ENCODE measurements at regions not wholly inside any gene's neighbourhood (a gene's known extent, or its start where the extent isn't known, plus 50 kb on each side); places are given as distances from the start of the nearest gene placed in this dataset.

DNA sequence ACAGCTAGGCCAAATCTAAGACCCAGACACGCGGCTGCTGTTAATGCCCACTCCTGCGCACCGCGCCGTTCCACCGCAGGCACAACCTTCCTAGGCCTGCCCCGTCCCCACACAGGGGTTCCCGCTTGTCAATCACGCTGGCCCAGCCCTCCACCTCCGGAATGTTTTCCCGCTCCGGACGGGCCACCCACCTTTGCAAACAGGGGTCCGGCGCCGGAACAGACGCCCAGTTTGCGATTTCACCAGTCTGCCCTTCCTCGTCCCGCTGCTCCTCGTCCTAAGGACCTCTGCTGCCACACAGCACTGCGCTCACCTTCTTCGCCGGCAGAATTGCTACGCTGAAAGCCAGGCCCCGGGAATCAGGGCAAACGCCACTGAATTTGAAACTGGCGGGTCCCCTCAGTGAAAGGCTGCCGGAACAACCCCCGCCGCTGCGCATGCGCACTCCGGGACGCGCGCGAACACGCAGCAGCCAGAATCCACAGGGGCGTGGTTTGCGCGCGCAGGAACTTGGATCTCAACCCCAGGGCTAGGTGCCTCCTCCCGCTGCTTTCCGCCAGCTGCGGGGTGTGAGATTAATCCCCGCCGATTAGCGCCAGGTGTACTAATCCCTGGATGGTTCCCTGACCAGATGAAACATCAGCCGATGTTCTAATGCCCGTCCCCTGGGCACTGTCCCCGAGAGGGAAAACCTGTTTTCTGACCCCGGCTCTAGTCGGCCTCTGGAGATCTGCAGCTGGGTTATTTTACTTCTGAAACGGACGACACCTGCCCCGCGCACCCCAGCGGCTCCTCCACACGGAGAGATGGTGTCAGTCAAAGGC lies 159.7 kb downstream of the KLRB1 start (continued):
- TF ChIP-seq, protein P1, sequence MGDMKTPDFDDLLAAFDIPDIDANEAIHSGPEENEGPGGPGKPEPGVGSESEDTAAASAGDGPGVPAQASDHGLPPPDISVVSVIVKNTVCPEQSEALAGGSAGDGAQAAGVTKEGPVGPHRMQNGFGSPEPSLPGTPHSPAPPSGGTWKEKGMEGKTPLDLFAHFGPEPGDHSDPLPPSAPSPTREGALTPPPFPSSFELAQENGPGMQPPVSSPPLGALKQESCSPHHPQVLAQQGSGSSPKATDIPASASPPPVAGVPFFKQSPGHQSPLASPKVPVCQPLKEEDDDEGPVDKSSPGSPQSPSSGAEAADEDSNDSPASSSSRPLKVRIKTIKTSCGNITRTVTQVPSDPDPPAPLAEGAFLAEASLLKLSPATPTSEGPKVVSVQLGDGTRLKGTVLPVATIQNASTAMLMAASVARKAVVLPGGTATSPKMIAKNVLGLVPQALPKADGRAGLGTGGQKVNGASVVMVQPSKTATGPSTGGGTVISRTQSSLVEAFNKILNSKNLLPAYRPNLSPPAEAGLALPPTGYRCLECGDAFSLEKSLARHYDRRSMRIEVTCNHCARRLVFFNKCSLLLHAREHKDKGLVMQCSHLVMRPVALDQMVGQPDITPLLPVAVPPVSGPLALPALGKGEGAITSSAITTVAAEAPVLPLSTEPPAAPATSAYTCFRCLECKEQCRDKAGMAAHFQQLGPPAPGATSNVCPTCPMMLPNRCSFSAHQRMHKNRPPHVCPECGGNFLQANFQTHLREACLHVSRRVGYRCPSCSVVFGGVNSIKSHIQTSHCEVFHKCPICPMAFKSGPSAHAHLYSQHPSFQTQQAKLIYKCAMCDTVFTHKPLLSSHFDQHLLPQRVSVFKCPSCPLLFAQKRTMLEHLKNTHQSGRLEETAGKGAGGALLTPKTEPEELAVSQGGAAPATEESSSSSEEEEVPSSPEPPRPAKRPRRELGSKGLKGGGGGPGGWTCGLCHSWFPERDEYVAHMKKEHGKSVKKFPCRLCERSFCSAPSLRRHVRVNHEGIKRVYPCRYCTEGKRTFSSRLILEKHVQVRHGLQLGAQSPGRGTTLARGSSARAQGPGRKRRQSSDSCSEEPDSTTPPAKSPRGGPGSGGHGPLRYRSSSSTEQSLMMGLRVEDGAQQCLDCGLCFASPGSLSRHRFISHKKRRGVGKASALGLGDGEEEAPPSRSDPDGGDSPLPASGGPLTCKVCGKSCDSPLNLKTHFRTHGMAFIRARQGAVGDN (CRISPR knock-in tag; IDR thresholded peaks at IDR 0.05), result peak; percentile 64
- TF ChIP-seq, protein P2, sequence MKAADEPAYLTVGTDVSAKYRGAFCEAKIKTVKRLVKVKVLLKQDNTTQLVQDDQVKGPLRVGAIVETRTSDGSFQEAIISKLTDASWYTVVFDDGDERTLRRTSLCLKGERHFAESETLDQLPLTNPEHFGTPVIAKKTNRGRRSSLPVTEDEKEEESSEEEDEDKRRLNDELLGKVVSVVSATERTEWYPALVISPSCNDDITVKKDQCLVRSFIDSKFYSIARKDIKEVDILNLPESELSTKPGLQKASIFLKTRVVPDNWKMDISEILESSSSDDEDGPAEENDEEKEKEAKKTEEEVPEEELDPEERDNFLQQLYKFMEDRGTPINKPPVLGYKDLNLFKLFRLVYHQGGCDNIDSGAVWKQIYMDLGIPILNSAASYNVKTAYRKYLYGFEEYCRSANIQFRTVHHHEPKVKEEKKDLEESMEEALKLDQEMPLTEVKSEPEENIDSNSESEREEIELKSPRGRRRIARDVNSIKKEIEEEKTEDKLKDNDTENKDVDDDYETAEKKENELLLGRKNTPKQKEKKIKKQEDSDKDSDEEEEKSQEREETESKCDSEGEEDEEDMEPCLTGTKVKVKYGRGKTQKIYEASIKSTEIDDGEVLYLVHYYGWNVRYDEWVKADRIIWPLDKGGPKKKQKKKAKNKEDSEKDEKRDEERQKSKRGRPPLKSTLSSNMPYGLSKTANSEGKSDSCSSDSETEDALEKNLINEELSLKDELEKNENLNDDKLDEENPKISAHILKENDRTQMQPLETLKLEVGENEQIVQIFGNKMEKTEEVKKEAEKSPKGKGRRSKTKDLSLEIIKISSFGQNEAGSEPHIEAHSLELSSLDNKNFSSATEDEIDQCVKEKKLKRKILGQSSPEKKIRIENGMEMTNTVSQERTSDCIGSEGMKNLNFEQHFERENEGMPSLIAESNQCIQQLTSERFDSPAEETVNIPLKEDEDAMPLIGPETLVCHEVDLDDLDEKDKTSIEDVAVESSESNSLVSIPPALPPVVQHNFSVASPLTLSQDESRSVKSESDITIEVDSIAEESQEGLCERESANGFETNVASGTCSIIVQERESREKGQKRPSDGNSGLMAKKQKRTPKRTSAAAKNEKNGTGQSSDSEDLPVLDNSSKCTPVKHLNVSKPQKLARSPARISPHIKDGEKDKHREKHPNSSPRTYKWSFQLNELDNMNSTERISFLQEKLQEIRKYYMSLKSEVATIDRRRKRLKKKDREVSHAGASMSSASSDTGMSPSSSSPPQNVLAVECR (CRISPR knock-in tag; IDR thresholded peaks at IDR 0.05; ENCODE audit: borderline replicate concordance), result peak; percentile 79; the same call in 1 of the 2 replicates
- peak; percentile 78 for TF ChIP-seq MYC (CRISPR knock-in tag; IDR thresholded peaks at IDR 0.05; ENCODE audit: borderline replicate concordance)
- TF ChIP-seq, protein P3, sequence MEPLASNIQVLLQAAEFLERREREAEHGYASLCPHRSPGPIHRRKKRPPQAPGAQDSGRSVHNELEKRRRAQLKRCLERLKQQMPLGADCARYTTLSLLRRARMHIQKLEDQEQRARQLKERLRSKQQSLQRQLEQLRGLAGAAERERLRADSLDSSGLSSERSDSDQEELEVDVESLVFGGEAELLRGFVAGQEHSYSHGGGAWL (CRISPR knock-in tag; IDR thresholded peaks at IDR 0.05), result peak; percentile 48; the same call in 1 of the 2 replicates
- TF ChIP-seq ZNF772 (CRISPR knock-in tag; IDR thresholded peaks at IDR 0.05), result 0 out of 2 replicates have a peak, but pooled peaks have one; percentile 17
- 0 out of 2 replicates have a peak, but pooled peaks have one; percentile 59 for TF ChIP-seq KDM5A (IDR thresholded peaks at IDR 0.05; ENCODE audit: borderline replicate concordance, low read length)
- 0 out of 2 replicates have a peak, but pooled peaks have one; percentile 58 for TF ChIP-seq SPEN (CRISPR knock-in tag; IDR thresholded peaks at IDR 0.05; ENCODE audit: low read depth)
- peak; percentile 61; the same call in 1 of the 2 replicates for TF ChIP-seq ZNF160 (CRISPR knock-in tag; IDR thresholded peaks at IDR 0.05)
- TF ChIP-seq, protein P4, sequence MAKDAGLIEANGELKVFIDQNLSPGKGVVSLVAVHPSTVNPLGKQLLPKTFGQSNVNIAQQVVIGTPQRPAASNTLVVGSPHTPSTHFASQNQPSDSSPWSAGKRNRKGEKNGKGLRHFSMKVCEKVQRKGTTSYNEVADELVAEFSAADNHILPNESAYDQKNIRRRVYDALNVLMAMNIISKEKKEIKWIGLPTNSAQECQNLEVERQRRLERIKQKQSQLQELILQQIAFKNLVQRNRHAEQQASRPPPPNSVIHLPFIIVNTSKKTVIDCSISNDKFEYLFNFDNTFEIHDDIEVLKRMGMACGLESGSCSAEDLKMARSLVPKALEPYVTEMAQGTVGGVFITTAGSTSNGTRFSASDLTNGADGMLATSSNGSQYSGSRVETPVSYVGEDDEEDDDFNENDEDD (CRISPR knock-in tag; IDR thresholded peaks at IDR 0.05; ENCODE audit: borderline replicate concordance), result peak; percentile 93
- TF ChIP-seq HDAC2 (CRISPR knock-in tag; IDR thresholded peaks at IDR 0.05), result 0 out of 2 replicates have a peak, but pooled peaks have one; percentile 19
- 0 out of 2 replicates have a peak, but pooled peaks have one; percentile 45 for TF ChIP-seq PHF20 (CRISPR knock-in tag; IDR thresholded peaks at IDR 0.05)
